Activated T-helper 2 cell treated with anti-CD3 and anti-CD28 coated beads, Interferon-gamma antibody, Interleukin-2, Interleukin-4, amounts not matched to agents 10 μg/mL and 5 μg/mL and 100 μg/mL, durations not matched to agents 14 hours and 24 hours and 36 hours (primary cell): ENCODE measurements at regions not wholly inside any gene's neighbourhood (a gene's known extent, or its start where the extent isn't known, plus 50 kb on each side); places are given as distances from the start of the nearest gene placed in this dataset.

Experiments used
- DNase-seq: peaks from one replicate; pipeline ENCODE4 v3.0.0; 2021; ENCODE audit warnings: low spot score
- H3K27ac Mint-ChIP-seq: one replicate; pipeline ENCODE4 v1.8.0; 2021; ENCODE audit warnings: mixed read lengths
- H3K27me3 Mint-ChIP-seq: one replicate; pipeline ENCODE4 v1.8.0; 2021; ENCODE audit warnings: low read depth, mixed read lengths
- H3K36me3 Mint-ChIP-seq: one replicate; pipeline ENCODE4 v1.8.0; 2021; ENCODE audit warnings: low read depth, mixed read lengths
- H3K4me1 Mint-ChIP-seq: one replicate; pipeline ENCODE4 v1.8.0; 2021; ENCODE audit warnings: low read depth, mixed read lengths
- H3K4me3 Mint-ChIP-seq: one replicate; pipeline ENCODE4 v1.8.0; 2021; ENCODE audit warnings: low read depth, mild to moderate bottlenecking, moderate library complexity, mixed read lengths
- H3K9me3 Mint-ChIP-seq: one replicate; pipeline ENCODE4 v1.8.0; 2021; ENCODE audit warnings: mixed read lengths
- intact Hi-C: fragments of 100-400 bp; cut with micrococcal nuclease; formaldehyde crosslinking; loops from one replicate; pipeline ENCODE4 v1.15.1; 2023

GRCh38 chr18:40235836-40236235, 1719.2 kb upstream of the PIK3C3 start:
- H3K36me3 Mint-ChIP-seq, result no peaks in the 10 kb centered on the region
- no peaks in the 10 kb centered on the region for H3K9me3 Mint-ChIP-seq
- no peak for DNase-seq
- intact Hi-C loops, result no loop called here
- no peak overlapping the region for H3K27ac Mint-ChIP-seq
- no peaks in the 10 kb centered on the region for H3K27me3 Mint-ChIP-seq
- no peaks in the 10 kb centered on the region for H3K4me1 Mint-ChIP-seq
- no peak overlapping the region for H3K4me3 Mint-ChIP-seq

- H3K27ac Mint-ChIP-seq, result no peak overlapping the region
- H3K9me3 Mint-ChIP-seq, result no peaks in the 10 kb centered on the region
- intact Hi-C loops, result no loop called here
- no peaks in the 10 kb centered on the region for H3K36me3 Mint-ChIP-seq
- DNase-seq, result no peak
- H3K4me3 Mint-ChIP-seq, result no peak overlapping the region
- no peaks in the 10 kb centered on the region for H3K4me1 Mint-ChIP-seq
- no peaks in the 10 kb centered on the region for H3K27me3 Mint-ChIP-seq
Observed at GRCh38 chr18:40235323-40235722, 1719.7 kb upstream of the PIK3C3 start.

- Mint-ChIP-seq H3K27ac (no peak overlapping the region), H3K9me3 (peaks cover 6% of the 10 kb centered on the region), H3K4me1 (no peaks in the 10 kb centered on the region), H3K4me3 (no peak overlapping the region), H3K27me3 (no peaks in the 10 kb centered on the region), H3K36me3 (no peaks in the 10 kb centered on the region)
- no peak for DNase-seq
- intact Hi-C loops, result no loop called here
Observed at GRCh38 chr18:40233931-40234616, 1721.0 kb upstream of the PIK3C3 start.

GRCh38 chr18:40222776-40223175, 1732.3 kb upstream of the PIK3C3 start:
- intact Hi-C loops, result no loop called here
- Mint-ChIP-seq H3K27me3 (no peaks in the 10 kb centered on the region), H3K36me3 (no peaks in the 10 kb centered on the region), H3K4me1 (no peaks in the 10 kb centered on the region), H3K4me3 (no peak overlapping the region), H3K9me3 (peaks cover 21% of the 10 kb centered on the region), H3K27ac (no peak overlapping the region)
- no peak for DNase-seq

- H3K27ac Mint-ChIP-seq, result no peak overlapping the region
- H3K4me3 Mint-ChIP-seq, result no peak overlapping the region
- no peaks in the 10 kb centered on the region for H3K36me3 Mint-ChIP-seq
- no peaks in the 10 kb centered on the region for H3K4me1 Mint-ChIP-seq
- H3K27me3 Mint-ChIP-seq, result no peaks in the 10 kb centered on the region
- intact Hi-C loops, result no loop called here
- peaks cover 11% of the 10 kb centered on the region for H3K9me3 Mint-ChIP-seq
- DNase-seq, result no peak
Observed at GRCh38 chr18:40216856-40217255, 1738.2 kb upstream of the PIK3C3 start.

- intact Hi-C loops, result no loop called here
- H3K4me3 Mint-ChIP-seq, result no peak overlapping the region
- H3K27ac Mint-ChIP-seq, result no peak overlapping the region
- DNase-seq, result no peak
- no peaks in the 10 kb centered on the region for H3K27me3 Mint-ChIP-seq
- peaks cover 11% of the 10 kb centered on the region for H3K9me3 Mint-ChIP-seq
- H3K36me3 Mint-ChIP-seq, result no peaks in the 10 kb centered on the region
- H3K4me1 Mint-ChIP-seq, result no peaks in the 10 kb centered on the region
Observed at GRCh38 chr18:40215979-40216378, 1739.1 kb upstream of the PIK3C3 start.

- Mint-ChIP-seq H3K27ac (no peak overlapping the region), H3K36me3 (no peaks in the 10 kb centered on the region), H3K4me3 (no peak overlapping the region), H3K4me1 (no peaks in the 10 kb centered on the region), H3K27me3 (no peaks in the 10 kb centered on the region), H3K9me3 (peaks cover 25% of the 10 kb centered on the region)
- intact Hi-C loops, result no loop called here
- DNase-seq, result no peak
Observed at GRCh38 chr18:40210696-40211095, 1744.3 kb upstream of the PIK3C3 start.

- no peaks in the 10 kb centered on the region for H3K4me1 Mint-ChIP-seq
Observed at GRCh38 chr18:40208958-40209357, 1746.1 kb upstream of the PIK3C3 start.

GRCh38 chr18:40197711-40198110, 1757.3 kb upstream of the PIK3C3 start:
- Mint-ChIP-seq H3K4me3 (no peak overlapping the region), H3K27ac (no peak overlapping the region), H3K36me3 (no peaks in the 10 kb centered on the region), H3K4me1 (no peaks in the 10 kb centered on the region), H3K9me3 (peaks cover 37% of the 10 kb centered on the region), H3K27me3 (no peaks in the 10 kb centered on the region)
- intact Hi-C loops, result no loop called here
- no peak for DNase-seq

More at GRCh38 chr18:40208958-40209357, 1746.1 kb upstream of the PIK3C3 start:
- no peak overlapping the region for H3K27ac Mint-ChIP-seq
- intact Hi-C loops, result no loop called here
- H3K36me3 Mint-ChIP-seq, result no peaks in the 10 kb centered on the region
- DNase-seq, result no peak
- H3K9me3 Mint-ChIP-seq, result peaks cover 31% of the 10 kb centered on the region
- H3K27me3 Mint-ChIP-seq, result no peaks in the 10 kb centered on the region
- H3K4me3 Mint-ChIP-seq, result no peak overlapping the region

GRCh38 chr18:40186677-40187076, 1768.4 kb upstream of the PIK3C3 start:
- intact Hi-C loops, result no loop called here
- Mint-ChIP-seq H3K27ac (no peak overlapping the region), H3K27me3 (no peaks in the 10 kb centered on the region), H3K4me1 (no peaks in the 10 kb centered on the region), H3K4me3 (no peak overlapping the region), H3K9me3 (peaks cover 11% of the 10 kb centered on the region), H3K36me3 (no peaks in the 10 kb centered on the region)
- no peak for DNase-seq

GRCh38 chr18:40179729-40180461, 1775.1 kb upstream of the PIK3C3 start:
- no peak for DNase-seq
- Mint-ChIP-seq H3K36me3 (no peaks in the 10 kb centered on the region), H3K4me1 (no peaks in the 10 kb centered on the region), H3K27me3 (no peaks in the 10 kb centered on the region), H3K27ac (no peak overlapping the region), H3K4me3 (no peak overlapping the region), H3K9me3 (peaks cover 20% of the 10 kb centered on the region)
- intact Hi-C loops, result no loop called here

- no peak overlapping the region for H3K4me3 Mint-ChIP-seq
- no peaks in the 10 kb centered on the region for H3K4me1 Mint-ChIP-seq
- H3K27me3 Mint-ChIP-seq, result no peaks in the 10 kb centered on the region
- DNase-seq, result no peak
- H3K9me3 Mint-ChIP-seq, result peaks cover 19% of the 10 kb centered on the region
- H3K36me3 Mint-ChIP-seq, result no peaks in the 10 kb centered on the region
- H3K27ac Mint-ChIP-seq, result no peak overlapping the region
- intact Hi-C loops, result no loop called here
Observed at GRCh38 chr18:40168026-40168425, 1787.0 kb upstream of the PIK3C3 start.

- H3K4me3 Mint-ChIP-seq, result no peak overlapping the region
- no peak overlapping the region for H3K27ac Mint-ChIP-seq
- intact Hi-C loops, result no loop called here
- H3K36me3 Mint-ChIP-seq, result no peaks in the 10 kb centered on the region
- H3K27me3 Mint-ChIP-seq, result no peaks in the 10 kb centered on the region
- peaks cover 4% of the 10 kb centered on the region for H3K9me3 Mint-ChIP-seq
- H3K4me1 Mint-ChIP-seq, result no peaks in the 10 kb centered on the region
- DNase-seq, result no peak
Observed at GRCh38 chr18:40163254-40163653, 1791.8 kb upstream of the PIK3C3 start.
